Vagina (tissue), 2 donors: ENCODE measurements at regions not wholly inside any gene's neighbourhood (a gene's known extent, or its start where the extent isn't known, plus 50 kb on each side); places are given as distances from the start of the nearest gene placed in this dataset.

Experiments used
- POLR2A ChIP-seq, 2 donors: fragments of 450-650 bp; IDR thresholded peaks; one replicate each; pipeline ENCODE4 v1.6.1; 2017; ENCODE audit warnings: antibody characterized with exemption in 2 of 2, mild to moderate bottlenecking in 2 of 2, moderate library complexity in 2 of 2
- TF ChIP-seq, protein P1 (sequence below), 3 experiments: fragments of 450-650 bp in 2 of 3; fragments of 200-600 bp in 1 of 3; sonication (generic) in 1 of 3; IDR thresholded peaks; one replicate each; pipeline ENCODE4 v1.5.1; 2017 to 2019; ENCODE audit warnings: antibody characterized with exemption in 3 of 3, mild to moderate bottlenecking in 2 of 3, moderate library complexity in 2 of 3

DNA sequence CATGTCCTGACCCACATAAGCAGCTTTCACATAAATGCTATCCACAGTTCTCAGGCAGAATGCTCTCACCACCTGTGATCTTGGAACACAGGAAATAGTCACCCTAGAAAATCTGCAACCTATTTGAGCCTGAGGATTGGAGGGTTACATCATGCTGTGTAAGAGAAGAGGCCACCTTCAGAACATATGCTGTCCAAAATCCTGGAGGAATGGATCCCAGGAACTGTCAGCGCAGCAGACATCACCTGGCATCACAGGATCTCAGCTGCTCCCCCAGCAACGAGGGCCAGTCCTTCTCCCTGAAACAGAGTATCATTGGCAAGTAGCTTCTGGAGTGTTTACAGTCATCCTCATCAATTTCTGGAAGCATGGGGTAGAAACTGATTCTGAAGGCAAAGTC is 63.2 kb upstream of the LTA4H start:
- TF ChIP-seq, protein P1, sequence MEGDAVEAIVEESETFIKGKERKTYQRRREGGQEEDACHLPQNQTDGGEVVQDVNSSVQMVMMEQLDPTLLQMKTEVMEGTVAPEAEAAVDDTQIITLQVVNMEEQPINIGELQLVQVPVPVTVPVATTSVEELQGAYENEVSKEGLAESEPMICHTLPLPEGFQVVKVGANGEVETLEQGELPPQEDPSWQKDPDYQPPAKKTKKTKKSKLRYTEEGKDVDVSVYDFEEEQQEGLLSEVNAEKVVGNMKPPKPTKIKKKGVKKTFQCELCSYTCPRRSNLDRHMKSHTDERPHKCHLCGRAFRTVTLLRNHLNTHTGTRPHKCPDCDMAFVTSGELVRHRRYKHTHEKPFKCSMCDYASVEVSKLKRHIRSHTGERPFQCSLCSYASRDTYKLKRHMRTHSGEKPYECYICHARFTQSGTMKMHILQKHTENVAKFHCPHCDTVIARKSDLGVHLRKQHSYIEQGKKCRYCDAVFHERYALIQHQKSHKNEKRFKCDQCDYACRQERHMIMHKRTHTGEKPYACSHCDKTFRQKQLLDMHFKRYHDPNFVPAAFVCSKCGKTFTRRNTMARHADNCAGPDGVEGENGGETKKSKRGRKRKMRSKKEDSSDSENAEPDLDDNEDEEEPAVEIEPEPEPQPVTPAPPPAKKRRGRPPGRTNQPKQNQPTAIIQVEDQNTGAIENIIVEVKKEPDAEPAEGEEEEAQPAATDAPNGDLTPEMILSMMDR (IDR thresholded peaks at IDR 0.05), result no peak
- no peak for TF ChIP-seq POLR2A (IDR thresholded peaks at IDR 0.05)
